GM21576 (cell line): ENCODE measurements at regions not wholly inside any gene's neighbourhood (a gene's known extent, or its start where the extent isn't known, plus 50 kb on each side); places are given as distances from the start of the nearest gene placed in this dataset.

ENCODE experiments used
- ATAC-seq: cut with Tn5 transposase; IDR thresholded peaks from one replicate; pipeline ENCODE4 v1.9.1; 2021; ENCODE audit warnings: mild to moderate bottlenecking, moderate library complexity; ENCODE audit not compliant: unreplicated experiment

- ATAC-seq, result no peak
Measured at GRCh38 chr2:121084130-121084680, 200.8 kb downstream of the TFCP2L1 start.

GRCh38 chr2:121085801-121086200, 199.2 kb downstream of the TFCP2L1 start:
- no peak for ATAC-seq

GRCh38 chr2:121086450-121086849, 198.6 kb downstream of the TFCP2L1 start:
- ATAC-seq, result no peak

- no peak for ATAC-seq
Measured at GRCh38 chr2:121087117-121087516, 197.9 kb downstream of the TFCP2L1 start.

GRCh38 chr2:121088251-121089165, 196.5 kb downstream of the TFCP2L1 start:
- no peak for ATAC-seq

GRCh38 chr2:121089166-121089510, 195.9 kb downstream of the TFCP2L1 start:
- no peak for ATAC-seq

- ATAC-seq, result no peak
Measured at GRCh38 chr2:121090088-121090715, 194.8 kb downstream of the TFCP2L1 start.

GRCh38 chr2:121092095-121092494, 192.9 kb downstream of the TFCP2L1 start:
- ATAC-seq, result no peak

GRCh38 chr2:121093692-121094091, 191.3 kb downstream of the TFCP2L1 start:
- no peak for ATAC-seq

GRCh38 chr2:121094101-121094500, 190.9 kb downstream of the TFCP2L1 start:
- ATAC-seq, result no peak

- ATAC-seq, result no peak
Measured at GRCh38 chr2:121094845-121095244, 190.2 kb downstream of the TFCP2L1 start.

GRCh38 chr2:121095257-121096080, 189.5 kb downstream of the TFCP2L1 start:
- no peak for ATAC-seq

GRCh38 chr2:121096611-121097010, 188.4 kb downstream of the TFCP2L1 start:
- ATAC-seq, result no peak

GRCh38 chr2:121098556-121098955, 186.4 kb downstream of the TFCP2L1 start:
- no peak for ATAC-seq

- no peak for ATAC-seq
Measured at GRCh38 chr2:121099329-121100290, 185.4 kb downstream of the TFCP2L1 start.

GRCh38 chr2:121101093-121101715, 183.8 kb downstream of the TFCP2L1 start:
- no peak for ATAC-seq

- no peak for ATAC-seq
Measured at GRCh38 chr2:121102941-121103340, 182.1 kb downstream of the TFCP2L1 start.

- no peak for ATAC-seq
Measured at GRCh38 chr2:121103960-121104359, 181.0 kb downstream of the TFCP2L1 start.

GRCh38 chr2:121104721-121105141, 180.3 kb downstream of the TFCP2L1 start:
- ATAC-seq, result no peak

GRCh38 chr2:121110924-121111323, 174.1 kb downstream of the TFCP2L1 start:
- no peak for ATAC-seq
